ENCODE measurements at regions not wholly inside any gene's neighbourhood (a gene's known extent, or its start where the extent isn't known, plus 50 kb on each side); places are given as distances from the start of the nearest gene placed in this dataset.

DNA sequence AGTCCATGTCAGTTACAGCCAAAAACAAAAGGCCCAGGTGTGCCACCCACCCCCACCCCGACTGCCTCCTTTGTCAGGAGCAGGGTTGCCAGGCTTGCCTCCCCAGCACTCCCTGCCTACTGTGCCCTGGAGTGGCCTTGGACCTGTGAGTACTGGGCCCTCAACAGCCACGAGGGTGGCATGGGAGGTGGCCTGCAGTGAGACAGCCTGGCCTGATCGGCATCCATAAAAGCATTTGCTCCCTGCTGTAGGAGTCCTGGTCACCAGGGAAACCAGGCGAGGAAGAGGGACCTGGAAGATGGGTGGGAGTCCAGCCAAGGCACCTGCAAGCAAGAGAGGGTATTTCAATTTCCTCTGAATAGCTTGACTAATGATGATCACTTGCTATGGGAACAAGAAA, 56.4 kb upstream of the KCNMB2 start:
- DNase-seq, result no peak

GRCh38 chr3:178480274-178480673, 56.0 kb upstream of the KCNMB2 start:
- no peak for DNase-seq

DNA sequence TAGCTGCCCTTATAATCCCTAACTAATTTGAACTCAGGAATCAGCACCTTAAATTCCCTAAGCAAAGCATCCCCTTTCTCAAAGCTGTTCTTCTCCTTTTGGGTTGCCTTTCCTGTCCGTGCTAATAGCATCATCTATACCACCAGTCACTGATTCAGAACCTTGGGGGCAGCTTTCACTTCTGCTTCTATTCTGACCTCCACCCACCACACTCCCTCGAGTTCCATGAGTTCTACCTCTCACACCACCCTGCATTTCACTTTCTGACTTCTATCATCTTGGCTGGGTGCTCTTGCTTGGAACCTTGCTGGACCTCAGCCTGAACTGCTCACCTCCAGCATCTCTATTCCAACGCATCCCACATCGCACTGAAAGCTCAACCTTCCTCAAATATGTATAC, 55.4 kb upstream of the KCNMB2 start:
- no peak for DNase-seq

- DNase-seq, result no peak
These were observed 53.3 kb upstream of the KCNMB2 start for GRCh38 chr3:178482981-178483380.

DNA sequence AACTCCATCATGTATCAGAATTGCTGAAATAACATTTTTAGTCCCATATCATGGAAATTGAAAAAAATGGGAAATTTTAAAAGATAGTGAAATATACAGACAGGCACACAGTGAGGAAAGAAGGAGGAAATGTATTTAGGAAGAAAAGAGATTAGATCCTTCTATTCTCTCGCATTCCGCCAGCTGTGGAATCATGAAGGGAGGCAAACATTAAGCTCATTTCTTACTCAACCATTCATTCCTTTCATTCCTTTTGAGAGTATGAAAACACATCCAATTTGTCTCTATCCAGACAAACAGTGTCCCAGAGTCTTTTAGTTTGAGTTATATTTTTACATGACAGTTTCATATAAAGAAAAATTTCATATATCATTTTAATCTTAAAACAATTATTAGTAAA, 52.5 kb upstream of the KCNMB2 start:
- no peak for DNase-seq

GRCh38 chr3:178485756-178486155, 50.5 kb upstream of the KCNMB2 start:
- peak; percentile 25 to 65 (median 51) for DNase-seq
